NCI-H446 treated with DMSO at 0.1 percent for 48 hours (cell line): ENCODE measurements at regions not wholly inside any gene's neighbourhood (a gene's known extent, or its start where the extent isn't known, plus 50 kb on each side); places are given as distances from the start of the nearest gene placed in this dataset.
"Not testable (repeated sequence)": the region's sequence is repeated elsewhere in the genome, so short reads cannot be mapped to it uniquely, and the experiment has no call there.

ENCODE experiments used
- DNase-seq: peaks from one replicate; lab custom pipeline; 2025; lab: John Stamatoyannopoulos, UW

DNA sequence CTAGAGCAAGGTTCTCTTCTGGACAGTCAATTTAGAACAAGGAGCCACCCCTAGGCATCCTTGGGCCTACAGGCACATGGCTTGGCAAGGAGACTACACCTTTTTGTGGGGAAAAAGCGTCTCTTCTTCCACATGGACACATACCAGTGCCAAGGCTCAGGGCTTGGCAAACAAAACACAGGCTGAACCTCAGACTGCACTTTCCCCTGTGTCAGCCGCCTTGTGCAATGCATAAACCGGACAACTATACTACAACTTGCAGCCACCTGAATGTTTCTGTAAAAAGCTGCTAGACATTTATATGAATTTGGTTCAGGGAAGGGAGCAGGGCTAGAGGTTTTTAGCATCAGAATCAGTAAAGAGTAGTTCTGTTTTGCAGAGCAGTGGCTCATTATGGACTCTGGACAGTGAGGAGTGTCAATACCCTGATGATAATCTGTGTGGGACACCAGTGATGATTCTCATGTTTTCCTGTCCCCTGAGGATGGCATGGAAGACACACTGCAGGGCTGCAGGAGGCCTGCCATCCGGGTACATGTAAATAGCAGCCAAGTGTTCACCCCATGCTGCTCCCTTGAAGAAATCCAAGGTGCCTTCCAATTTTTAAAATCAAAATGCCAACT lies 118.9 kb downstream of the GATA3 start:
- DNase-seq = no peak

DNA sequence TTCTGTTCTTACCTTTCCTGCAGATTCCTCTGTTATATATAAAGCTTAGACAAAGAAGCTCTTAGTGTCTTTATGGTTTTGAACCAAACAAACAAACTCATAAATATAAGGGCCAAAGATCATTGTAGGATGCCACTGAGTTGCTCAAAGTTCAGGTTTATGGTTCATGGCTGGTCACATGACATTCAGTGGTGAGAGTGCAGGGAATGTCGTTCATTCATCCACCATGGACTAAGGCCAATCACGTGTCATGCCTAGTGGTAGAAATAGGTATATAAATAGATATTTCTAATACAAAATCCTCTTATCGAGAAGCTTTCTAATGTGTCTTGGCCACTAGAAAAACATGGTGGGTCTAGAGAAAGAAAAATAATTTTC lies 119.4 kb downstream of the GATA3 start:
- no peak for DNase-seq

DNA sequence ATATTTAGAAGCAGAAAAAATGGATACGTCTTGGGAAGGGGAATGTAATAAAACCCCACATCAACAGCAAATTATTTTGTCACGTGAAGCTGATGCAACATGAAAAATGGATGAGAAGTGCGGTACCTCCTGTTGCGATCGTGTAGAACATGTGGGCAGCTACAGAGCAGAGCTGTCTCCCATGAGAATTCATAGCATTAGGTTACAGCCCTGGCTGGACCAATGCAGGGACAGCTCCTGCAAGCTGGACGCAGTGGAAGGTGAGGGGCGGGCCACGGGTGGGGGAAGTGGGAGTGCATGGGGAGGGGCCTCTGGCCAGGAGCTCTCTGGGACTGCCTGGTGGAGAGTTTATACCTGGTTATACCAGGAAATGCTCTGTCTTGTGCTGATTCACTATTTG lies 120.3 kb downstream of the GATA3 start:
- DNase-seq = no peak

DNA sequence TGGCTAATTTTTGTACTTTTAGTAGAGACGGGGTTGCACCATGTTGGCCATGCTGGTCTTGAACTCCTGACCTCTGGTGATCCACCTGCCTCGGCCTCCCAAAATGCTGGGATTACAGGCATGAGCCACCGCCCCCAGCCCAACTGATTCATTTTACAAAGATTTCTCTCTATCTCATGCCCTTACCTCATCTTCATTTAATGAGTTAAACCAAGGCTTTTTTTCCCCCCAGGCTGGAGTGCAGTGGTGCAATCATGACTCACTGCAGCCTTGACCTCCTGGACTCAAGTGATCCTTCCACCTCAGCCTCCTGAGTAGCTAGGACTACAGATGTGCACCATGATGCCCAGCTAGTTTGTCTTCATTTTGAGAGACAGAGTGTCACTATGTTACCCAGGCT lies 123.0 kb downstream of the GATA3 start:
- not testable (repeated sequence) for DNase-seq

GRCh38 chr10:8179773-8180172 lies 125.3 kb downstream of the GATA3 start:
- not testable (repeated sequence) for DNase-seq

DNA sequence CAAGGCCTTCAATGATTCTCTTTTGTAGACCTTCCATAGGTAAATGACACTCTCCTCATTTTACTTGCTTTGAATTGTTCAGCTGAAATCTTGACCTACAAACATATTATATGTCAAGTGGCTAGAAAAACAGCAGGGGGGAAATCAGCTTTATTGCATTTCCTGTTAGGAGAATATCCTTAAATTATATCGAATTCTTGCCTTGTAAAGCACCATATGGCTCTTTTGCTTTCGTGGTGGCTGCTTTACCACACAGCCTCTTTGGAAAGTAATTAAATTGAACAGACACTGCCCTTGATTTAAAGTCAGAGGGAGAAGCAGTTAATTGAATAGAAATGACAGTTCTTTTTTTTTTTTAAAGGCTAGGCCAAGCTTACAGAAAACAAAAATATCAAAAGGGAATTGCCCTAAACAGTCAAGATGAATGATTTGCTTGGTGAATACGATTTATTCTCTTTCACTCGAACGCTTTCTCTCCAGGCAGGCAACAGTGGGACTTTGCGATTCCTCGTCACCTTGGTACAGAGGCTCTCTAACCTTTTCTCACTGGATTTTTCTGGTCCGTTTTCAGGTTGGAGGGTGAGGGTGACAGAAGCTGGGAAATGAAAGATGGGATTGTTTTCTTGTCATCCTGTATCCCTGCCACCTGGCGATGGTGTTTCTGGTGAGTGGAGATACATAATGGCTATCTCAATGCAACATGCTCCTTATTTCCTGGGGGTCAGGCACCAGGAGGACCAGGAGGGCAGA lies 126.0 kb downstream of the GATA3 start:
- DNase-seq = no peak

GRCh38 chr10:8181496-8182157 lies 127.1 kb downstream of the GATA3 start:
- no peak for DNase-seq

GRCh38 chr10:8182806-8183205 lies 128.3 kb downstream of the GATA3 start:
- DNase-seq = no peak

- no peak for DNase-seq
These were observed 128.8 kb downstream of the GATA3 start for GRCh38 chr10:8183241-8183704.

- DNase-seq = no peak
These were observed 132.7 kb downstream of the GATA3 start for GRCh38 chr10:8187171-8187666.

GRCh38 chr10:8189458-8189857 lies 135.0 kb downstream of the GATA3 start:
- no peak for DNase-seq

GRCh38 chr10:8192301-8192700 lies 137.8 kb downstream of the GATA3 start:
- DNase-seq = no peak

GRCh38 chr10:8193546-8193945 lies 139.1 kb downstream of the GATA3 start:
- no peak for DNase-seq

- no peak for DNase-seq
These were observed 139.6 kb downstream of the GATA3 start for GRCh38 chr10:8194050-8194449.

- DNase-seq = no peak
These were observed 152.4 kb downstream of the GATA3 start for GRCh38 chr10:8206882-8207281.

GRCh38 chr10:8211631-8212030 lies 157.1 kb downstream of the GATA3 start:
- no peak for DNase-seq

GRCh38 chr10:8213735-8214134 lies 159.2 kb downstream of the GATA3 start:
- no peak for DNase-seq

DNA sequence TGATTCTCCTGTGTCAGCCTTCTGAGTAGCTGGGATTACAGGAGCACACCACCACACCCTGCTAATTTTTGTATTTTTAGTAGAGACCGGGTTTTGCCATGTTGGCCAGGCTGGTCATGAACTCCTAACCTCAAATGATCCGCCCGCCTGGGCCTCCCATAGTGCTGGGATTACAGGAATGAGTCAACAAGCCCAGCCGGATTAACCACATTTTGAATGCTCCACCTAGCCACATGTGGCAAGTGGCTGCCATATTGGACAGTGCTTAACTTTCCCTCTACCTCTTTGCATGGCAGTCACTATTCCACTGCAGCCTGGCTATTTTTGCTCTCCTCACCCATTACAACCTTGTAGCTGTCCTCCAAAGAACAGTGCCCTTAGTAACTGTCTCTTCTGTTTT lies 160.1 kb downstream of the GATA3 start:
- no peak for DNase-seq

DNA sequence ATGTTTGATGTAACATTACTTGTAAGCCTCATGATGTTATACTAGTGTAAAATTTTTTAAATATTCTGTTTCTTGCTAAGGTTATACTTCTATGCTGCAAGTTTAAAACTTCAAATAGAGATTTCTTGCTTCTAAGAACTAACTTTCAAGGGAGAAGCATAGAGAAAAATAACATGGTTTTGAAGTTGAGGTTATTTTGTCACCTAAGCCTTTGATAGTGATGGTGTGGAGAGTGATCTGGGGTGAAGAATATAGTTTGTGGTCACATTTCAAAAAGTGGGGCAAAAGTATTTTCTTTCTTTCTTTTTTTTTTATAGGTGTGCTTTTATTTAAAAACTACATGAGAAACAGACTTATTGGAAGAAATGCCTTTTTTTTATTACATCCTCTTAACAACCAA lies 162.4 kb downstream of the GATA3 start:
- no peak for DNase-seq

GRCh38 chr10:8221451-8221850 lies 167.0 kb downstream of the GATA3 start:
- no peak for DNase-seq

GRCh38 chr10:8224591-8224990 lies 170.1 kb downstream of the GATA3 start:
- no peak for DNase-seq

DNA sequence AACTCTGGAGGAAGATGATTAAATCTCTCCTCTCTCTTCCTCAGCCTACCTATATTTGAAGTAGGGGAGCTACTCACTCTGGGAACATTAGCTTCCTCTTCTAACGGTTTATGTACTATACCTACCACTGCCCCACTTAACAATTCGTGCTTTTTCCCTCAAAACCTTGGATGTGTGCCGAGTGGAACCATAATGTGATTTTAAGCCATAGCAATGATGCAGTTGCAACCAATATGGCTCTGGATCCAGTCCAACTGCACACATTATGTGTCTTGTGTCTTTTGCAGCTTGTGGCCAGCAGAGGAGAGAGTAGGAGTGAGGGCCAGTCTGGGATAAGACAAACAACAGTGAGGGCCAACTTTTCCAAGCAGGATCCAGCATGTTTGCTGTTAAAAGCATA lies 170.7 kb downstream of the GATA3 start:
- no peak for DNase-seq

DNA sequence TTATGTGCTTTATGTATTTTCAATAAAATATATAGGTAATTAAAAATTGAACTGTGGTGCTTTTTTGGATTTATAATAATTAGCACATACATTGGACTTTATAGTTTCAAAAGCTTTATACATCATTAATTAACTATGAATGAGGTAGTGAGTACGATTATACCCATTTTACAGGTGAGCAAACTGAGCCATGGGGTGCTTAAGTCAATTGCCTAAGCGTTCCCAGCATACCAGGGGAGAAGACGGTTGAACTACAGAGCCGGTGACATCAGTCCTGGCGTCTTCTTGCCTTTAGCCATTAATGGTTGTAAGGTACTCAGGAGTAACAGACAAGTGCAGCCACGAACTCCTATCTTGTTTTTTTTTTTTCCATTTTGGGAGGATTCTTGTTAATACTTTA lies 172.8 kb downstream of the GATA3 start:
- no peak for DNase-seq
